ENCODE measurements at regions not wholly inside any gene's neighbourhood (a gene's known extent, or its start where the extent isn't known, plus 50 kb on each side); places are given as distances from the start of the nearest gene placed in this dataset.

DNA sequence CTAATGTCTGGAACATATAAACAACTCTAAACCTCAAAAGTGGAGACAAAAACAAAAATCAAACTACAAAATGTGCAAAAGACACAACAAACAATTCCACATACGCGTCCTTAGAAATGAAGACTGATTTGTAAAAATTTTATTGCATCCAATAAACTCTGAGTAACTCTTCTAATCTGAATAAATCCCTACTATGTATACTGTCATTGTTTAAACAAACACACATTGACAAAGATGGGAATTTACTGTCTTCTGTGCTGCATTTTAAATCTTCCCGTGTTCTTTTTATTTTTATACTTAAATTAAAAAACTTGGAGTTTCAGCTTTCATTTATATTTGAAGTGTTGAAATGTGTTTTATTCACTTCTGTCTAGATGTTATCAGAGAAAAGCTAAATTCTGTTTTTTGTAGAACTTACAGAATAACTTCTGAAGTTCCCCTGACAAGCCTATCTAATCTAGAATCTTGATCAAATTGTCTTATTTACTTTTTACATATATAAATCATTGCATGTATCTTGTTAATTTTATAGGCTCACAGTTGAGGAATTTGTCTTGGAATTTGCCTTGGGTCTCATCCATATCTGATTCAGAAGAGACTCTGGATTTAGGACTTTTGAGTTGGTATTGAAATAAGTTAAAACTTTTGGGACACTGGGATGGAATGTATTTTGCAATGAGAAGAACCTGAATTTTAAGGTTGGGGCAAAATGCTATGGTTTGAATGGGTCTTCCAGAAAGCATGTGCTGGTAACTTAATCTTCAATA lies 2064.4 kb upstream of the C9orf72 start:
- TF ChIP-seq POLR2A (IDR thresholded peaks at IDR 0.05; ENCODE audit: low read length) = no peak
- no peak for TF ChIP-seq GATA1 (IDR thresholded peaks at IDR 0.05; ENCODE audit: low read depth, low read length)

All from erythroblast (primary cell).